RWPE1 (cell line): ENCODE measurements at regions not wholly inside any gene's neighbourhood (a gene's known extent, or its start where the extent isn't known, plus 50 kb on each side); places are given as distances from the start of the nearest gene placed in this dataset.

Experiments
- CTCF ChIA-PET: fragments of 350-600 bp; sonication (Branson Sonifier 250); formaldehyde crosslinking; extraction: SDS; loops from one replicate; lab custom pipeline; 2021; lab: Yijun Ruan, JAX
- POLR2A ChIA-PET: fragments of 400-600 bp; formaldehyde crosslinking; extraction: SDS; loops from one replicate; lab custom pipeline; 2020; ENCODE audit warnings: antibody characterized with exemption; ENCODE audit not compliant: low non-redundant PET; lab: Yijun Ruan, JAX
- DNase-seq: peaks from one replicate; pipeline ENCODE4 v3.0.0; 2012; ENCODE audit warnings: low spot score
- H3K27ac ChIP-seq: fragments of 450-650 bp; 2 replicates; pipeline ENCODE4 v1.5.1; 2017
- CTCF ChIP-seq: fragments of 450-650 bp; conservative IDR thresholded peaks from 2 replicates; pipeline ENCODE4 v1.5.1; 2017; ENCODE audit warnings: low read depth, mild to moderate bottlenecking

DNA sequence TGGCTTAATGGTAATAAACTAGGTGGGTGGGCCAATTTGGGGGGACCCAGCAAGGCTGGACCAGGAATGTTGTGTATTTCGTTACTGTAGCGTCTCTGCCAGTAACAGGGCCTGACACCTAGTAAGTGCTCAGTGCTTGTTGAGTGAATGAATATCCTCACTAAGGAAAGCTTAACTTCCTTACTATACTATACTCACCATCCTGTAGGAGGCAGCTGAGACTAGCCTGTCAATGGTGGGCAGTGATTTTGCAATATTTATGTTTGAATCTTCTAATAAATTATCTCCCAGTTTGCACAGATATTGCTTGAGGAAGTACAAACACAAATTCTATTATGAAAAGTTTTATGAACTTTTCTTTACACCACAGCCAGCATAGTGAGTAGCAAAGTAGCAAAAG is 370.7 kb upstream of the SYT4 start:
- ChIA-PET POLR2A (no interaction called here), CTCF (no interaction called here)
- no peak for DNase-seq
- no peak for TF ChIP-seq CTCF
- H3K27ac ChIP-seq = no peak overlapping the region

GRCh38 chr18:43649649-43650357 is 372.5 kb upstream of the SYT4 start:
- no peak overlapping the region for H3K27ac ChIP-seq
- POLR2A ChIA-PET = no interaction called here
- no peak for DNase-seq
- CTCF ChIA-PET = interaction anchor here (0.7 kb wide), 1 partner anchor 29 kb away, joined by 3 read pairs; no protein-coding TSS in a partner anchor
- no peak for TF ChIP-seq CTCF

DNA sequence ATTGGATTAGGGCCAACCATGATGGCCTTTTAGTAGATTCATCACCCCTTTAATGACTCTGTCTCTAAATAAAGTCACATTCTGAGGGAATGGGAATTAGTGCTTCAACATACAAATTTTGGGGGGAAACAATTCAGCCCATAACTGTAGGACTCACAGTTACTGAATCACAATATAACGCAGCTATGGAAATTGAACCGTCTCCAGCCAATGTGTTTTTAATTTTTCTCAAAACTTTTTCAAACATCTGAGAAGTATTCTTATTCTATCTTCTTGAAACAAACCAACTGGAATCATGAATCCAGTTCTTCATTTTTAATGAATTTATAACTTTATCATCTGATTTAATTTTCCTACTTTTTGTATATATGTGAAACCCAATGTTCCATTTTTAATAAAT is 373.1 kb upstream of the SYT4 start:
- no peak for DNase-seq
- POLR2A ChIA-PET = no interaction called here
- no peak overlapping the region for H3K27ac ChIP-seq
- TF ChIP-seq CTCF = no peak
- CTCF ChIA-PET = no interaction called here

- ChIA-PET POLR2A (no interaction called here), CTCF (interaction anchor here (0.7 kb wide), 1 partner anchor 10 kb away, joined by 3 read pairs; no protein-coding TSS in a partner anchor)
These were observed 373.8 kb upstream of the SYT4 start for GRCh38 chr18:43651057-43651456.

DNA sequence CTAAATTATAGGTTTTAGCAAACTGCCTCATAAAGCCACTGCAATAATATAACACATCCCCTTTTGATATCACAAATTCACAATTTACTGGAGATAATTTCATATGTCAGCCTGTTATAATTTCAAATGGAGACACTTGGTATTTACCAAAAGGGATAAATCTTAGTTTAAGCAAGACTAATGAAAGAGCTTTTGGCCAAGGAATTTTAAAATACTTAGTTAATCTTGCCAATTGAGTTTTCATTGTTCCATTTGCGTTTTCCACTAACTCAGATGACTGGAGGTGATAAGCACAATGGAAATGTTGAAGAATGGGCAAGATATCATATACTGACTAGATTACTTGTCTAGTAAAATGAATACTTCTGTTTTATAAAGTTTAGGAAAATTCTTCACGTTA is 379.3 kb upstream of the SYT4 start:
- ChIA-PET CTCF (no interaction called here), POLR2A (no interaction called here)
- H3K27ac ChIP-seq = no peak overlapping the region
- TF ChIP-seq CTCF = no peak
- DNase-seq = no peak

More at GRCh38 chr18:43651057-43651456, 373.8 kb upstream of the SYT4 start:
- TF ChIP-seq CTCF = no peak
- DNase-seq = no peak
- H3K27ac ChIP-seq = no peak overlapping the region

- peak; percentile 25 for TF ChIP-seq CTCF
- CTCF ChIA-PET = interaction anchor here (0.6 kb wide), 2 partner anchors 11 to 585 kb away, joined by 3 read pairs; no protein-coding TSS in a partner anchor
- no peak overlapping the region for H3K27ac ChIP-seq
- peak; percentile 0 for DNase-seq
- POLR2A ChIA-PET = no interaction called here
These were observed 384.3 kb upstream of the SYT4 start for GRCh38 chr18:43661570-43661969.
